Choroid plexus epithelial cell (primary cell): ENCODE measurements at regions not wholly inside any gene's neighbourhood (a gene's known extent, or its start where the extent isn't known, plus 50 kb on each side); places are given as distances from the start of the nearest gene placed in this dataset.

Experiments used
- DNase-seq: peaks from one replicate; pipeline ENCODE4 v3.0.0-alpha.2; 2010; ENCODE audit warnings: low read depth
- H3K4me3 ChIP-seq: 2 replicates; pipeline ENCODE4 v1.5.1; 2011; ENCODE audit warnings: low read depth, mild to moderate bottlenecking, control low read depth, low read length, moderate library complexity
- TF ChIP-seq, protein P1 (sequence below): conservative IDR thresholded peaks from 2 replicates; pipeline ENCODE4 v1.5.1; 2011; ENCODE audit warnings: low read depth, mild to moderate bottlenecking, control low read depth, inconsistent platforms, low read length, moderate library complexity

GRCh38 chr3:154616298-154616697, 186.3 kb upstream of the GPR149 start:
- DNase-seq: no peak
- H3K4me3 ChIP-seq: no peak overlapping the region
- TF ChIP-seq, protein P1, sequence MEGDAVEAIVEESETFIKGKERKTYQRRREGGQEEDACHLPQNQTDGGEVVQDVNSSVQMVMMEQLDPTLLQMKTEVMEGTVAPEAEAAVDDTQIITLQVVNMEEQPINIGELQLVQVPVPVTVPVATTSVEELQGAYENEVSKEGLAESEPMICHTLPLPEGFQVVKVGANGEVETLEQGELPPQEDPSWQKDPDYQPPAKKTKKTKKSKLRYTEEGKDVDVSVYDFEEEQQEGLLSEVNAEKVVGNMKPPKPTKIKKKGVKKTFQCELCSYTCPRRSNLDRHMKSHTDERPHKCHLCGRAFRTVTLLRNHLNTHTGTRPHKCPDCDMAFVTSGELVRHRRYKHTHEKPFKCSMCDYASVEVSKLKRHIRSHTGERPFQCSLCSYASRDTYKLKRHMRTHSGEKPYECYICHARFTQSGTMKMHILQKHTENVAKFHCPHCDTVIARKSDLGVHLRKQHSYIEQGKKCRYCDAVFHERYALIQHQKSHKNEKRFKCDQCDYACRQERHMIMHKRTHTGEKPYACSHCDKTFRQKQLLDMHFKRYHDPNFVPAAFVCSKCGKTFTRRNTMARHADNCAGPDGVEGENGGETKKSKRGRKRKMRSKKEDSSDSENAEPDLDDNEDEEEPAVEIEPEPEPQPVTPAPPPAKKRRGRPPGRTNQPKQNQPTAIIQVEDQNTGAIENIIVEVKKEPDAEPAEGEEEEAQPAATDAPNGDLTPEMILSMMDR: no peak

DNA sequence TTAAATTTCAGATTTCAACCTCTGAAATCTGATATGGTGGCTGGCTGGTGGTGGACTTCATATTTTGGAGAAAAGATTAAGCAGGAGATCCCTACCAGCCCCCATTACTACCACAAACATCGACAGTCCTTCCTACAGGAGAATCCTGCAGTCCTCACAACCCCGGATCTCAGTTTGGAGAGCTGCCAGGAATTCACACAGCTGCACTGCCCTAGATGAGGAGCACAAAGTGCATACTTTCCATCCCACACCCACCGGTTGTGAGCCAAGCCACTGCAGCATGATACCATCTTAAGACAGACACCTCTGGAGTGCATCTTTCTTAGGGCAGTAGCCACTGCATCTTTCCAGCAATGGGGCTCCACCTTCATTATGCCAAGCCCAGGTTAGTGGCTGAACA, 185.5 kb upstream of the GPR149 start:
- DNase-seq: peak; percentile 0
- TF ChIP-seq, protein P1: no peak
- H3K4me3 ChIP-seq: no peak overlapping the region

GRCh38 chr3:154614601-154615000, 184.6 kb upstream of the GPR149 start:
- TF ChIP-seq, protein P1: no peak
- no peak for DNase-seq
- no peak overlapping the region for H3K4me3 ChIP-seq

DNA sequence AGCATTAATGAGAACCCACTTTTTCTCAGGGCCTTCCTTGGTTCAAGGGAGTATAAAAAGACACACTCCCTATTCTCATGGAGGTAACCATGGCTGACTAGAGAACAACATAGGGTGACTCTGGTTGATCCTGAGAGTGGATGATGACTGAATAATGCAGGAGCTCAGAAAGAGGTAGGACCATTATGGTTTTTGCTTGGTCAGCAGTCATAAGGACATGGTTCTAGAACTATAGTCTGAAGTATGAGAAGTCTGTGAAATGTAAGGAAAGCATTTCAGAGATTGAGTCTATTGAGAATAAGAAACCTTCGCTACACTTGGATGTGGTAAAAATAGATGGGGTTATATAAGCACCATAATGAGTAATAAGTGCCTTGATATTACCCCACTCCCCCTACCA, 184.1 kb upstream of the GPR149 start:
- H3K4me3 ChIP-seq: no peak overlapping the region
- DNase-seq: no peak
- TF ChIP-seq, protein P1: no peak

DNA sequence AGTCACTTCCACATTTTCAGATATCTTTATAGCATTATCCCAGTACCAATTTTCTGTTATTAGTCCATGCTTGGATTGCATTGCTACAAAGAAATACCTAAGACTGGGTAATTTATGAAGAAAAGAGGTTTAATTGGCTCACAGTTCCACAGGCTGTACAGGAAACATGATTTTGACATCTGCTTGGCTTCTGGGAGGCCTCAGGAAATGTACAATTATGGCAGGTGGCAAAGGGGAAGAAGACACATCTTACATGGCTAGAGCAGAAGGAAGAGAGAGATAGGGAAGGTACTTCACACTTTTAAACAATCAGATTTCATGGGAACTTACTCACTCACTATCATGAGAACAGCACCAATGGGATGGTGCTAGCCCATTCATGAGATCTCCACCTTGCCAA, 172.3 kb upstream of the GPR149 start:
- TF ChIP-seq, protein P1: no peak
- no peak for DNase-seq
- H3K4me3 ChIP-seq: no peak overlapping the region

GRCh38 chr3:154598166-154598565, 168.2 kb upstream of the GPR149 start:
- H3K4me3 ChIP-seq: no peak overlapping the region
- no peak for DNase-seq
- TF ChIP-seq, protein P1: no peak

- no peak overlapping the region for H3K4me3 ChIP-seq
- no peak for DNase-seq
- TF ChIP-seq, protein P1: no peak
These were observed 160.8 kb upstream of the GPR149 start for GRCh38 chr3:154590675-154591384.
